ENCODE measurements at regions not wholly inside any gene's neighbourhood (a gene's known extent, or its start where the extent isn't known, plus 50 kb on each side); places are given as distances from the start of the nearest gene placed in this dataset.

DNA sequence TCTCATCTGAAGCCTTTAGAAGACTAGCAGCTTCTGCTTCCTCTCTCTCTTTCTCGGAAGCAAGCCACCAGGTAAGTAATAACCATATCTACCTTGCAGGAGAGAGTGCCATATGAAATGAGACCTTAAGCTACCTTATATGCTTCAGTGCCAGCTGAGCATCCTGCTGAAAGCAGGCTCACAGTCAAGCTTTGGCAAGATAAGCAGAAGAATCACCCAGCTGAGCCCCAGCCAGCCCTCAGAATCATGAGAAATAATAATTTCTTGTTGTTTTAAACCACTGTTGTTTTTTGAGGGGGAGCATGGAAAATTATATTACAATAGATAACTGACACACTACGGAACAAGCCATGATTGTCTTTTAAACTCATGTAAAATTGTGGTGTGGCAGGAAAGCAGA, 514.4 kb downstream of the MBD2 start:
- no peaks in the 10 kb centered on the region for H3K9me3 ChIP-seq (ENCODE audit: low read length)
- no TSS peak for BruUV-seq (replicated peaks)

More for the DNA sequence above, 514.4 kb downstream of the MBD2 start:
- Histone ChIP-seq H3K27me3 (ENCODE audit: control insufficient read depth in 1 of 2, insufficient read depth in 2 of 2, low read length in 2 of 2) (no peaks in the 10 kb centered on the region), H3K4me2 (ENCODE audit: low read depth, low read length) (no peak overlapping the region), H3K4me1 (ENCODE audit: insufficient read depth, low read length) (peaks cover 6% of the 10 kb centered on the region; the same call in 1 of the 2 replicates), H3K79me2 (ENCODE audit: insufficient read depth, low read length) (no peaks in the 10 kb centered on the region), H3K36me3 (replicated peaks in 1 of 2; ENCODE audit: control insufficient read depth in 1 of 2, insufficient read depth in 2 of 2, low read length in 2 of 2) (no peaks in the 10 kb centered on the region), H2AFZ (ENCODE audit: low read length) (no peak overlapping the region), H4K20me1 (ENCODE audit: insufficient read depth, low read length) (no peaks in the 10 kb centered on the region), H3K9ac (ENCODE audit: insufficient read depth, low read depth, low read length) (no peak overlapping the region), H3K27ac (ENCODE audit: extremely low read length, insufficient read depth, low read length) (no peak overlapping the region), H3K4me3 (replicated peaks in 1 of 3; ENCODE audit: insufficient read depth in 1 of 3, low read depth in 2 of 3, low read length in 3 of 3) (no peak overlapping the region)
- intact Hi-C loops (cut with micrococcal nuclease; ENCODE audit: unreplicated experiment): no loop called here
- no peak for DNase-seq (ENCODE audit: low spot score)
- ATAC-seq: no peak
- ChIA-PET CTCF (ENCODE audit: low intra/inter-chr PET ratio, low total read pairs) (no interaction called here), POLR2A (no interaction called here)
- TF ChIP-seq ZNF331 (CRISPR knock-in tag; IDR thresholded peaks at IDR 0.05) (peak; percentile 88), ETV6 (CRISPR knock-in tag; conservative IDR thresholded peaks at IDR 0.05) (no peak), NR2C2 (CRISPR knock-in tag; IDR thresholded peaks at IDR 0.05; ENCODE audit: borderline replicate concordance) (no peak), JUNB (CRISPR knock-in tag; IDR thresholded peaks at IDR 0.05; ENCODE audit: borderline replicate concordance) (no peak)
- TF ChIP-seq, protein P1, sequence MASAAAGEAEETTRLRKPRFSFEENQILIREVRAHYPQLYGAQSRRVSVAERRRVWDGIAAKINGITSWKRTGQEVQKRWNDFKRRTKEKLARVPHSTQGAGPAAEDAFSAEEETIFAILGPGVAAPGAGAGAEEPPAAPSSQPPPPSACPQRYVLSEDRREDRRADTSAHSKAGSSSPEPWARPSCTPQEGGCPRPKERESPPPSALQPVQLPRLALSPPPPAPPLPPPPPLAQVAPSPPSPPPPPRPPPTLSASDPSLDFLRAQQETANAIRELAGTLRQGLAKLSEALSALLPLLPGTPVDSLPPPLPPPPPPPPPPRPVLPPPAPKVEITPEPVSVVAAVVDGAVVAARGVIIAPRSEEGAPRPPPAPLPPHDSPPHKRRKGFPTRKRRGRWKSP (CRISPR knock-in tag; IDR thresholded peaks at IDR 0.05): no peak
- TF ChIP-seq, protein P2, sequence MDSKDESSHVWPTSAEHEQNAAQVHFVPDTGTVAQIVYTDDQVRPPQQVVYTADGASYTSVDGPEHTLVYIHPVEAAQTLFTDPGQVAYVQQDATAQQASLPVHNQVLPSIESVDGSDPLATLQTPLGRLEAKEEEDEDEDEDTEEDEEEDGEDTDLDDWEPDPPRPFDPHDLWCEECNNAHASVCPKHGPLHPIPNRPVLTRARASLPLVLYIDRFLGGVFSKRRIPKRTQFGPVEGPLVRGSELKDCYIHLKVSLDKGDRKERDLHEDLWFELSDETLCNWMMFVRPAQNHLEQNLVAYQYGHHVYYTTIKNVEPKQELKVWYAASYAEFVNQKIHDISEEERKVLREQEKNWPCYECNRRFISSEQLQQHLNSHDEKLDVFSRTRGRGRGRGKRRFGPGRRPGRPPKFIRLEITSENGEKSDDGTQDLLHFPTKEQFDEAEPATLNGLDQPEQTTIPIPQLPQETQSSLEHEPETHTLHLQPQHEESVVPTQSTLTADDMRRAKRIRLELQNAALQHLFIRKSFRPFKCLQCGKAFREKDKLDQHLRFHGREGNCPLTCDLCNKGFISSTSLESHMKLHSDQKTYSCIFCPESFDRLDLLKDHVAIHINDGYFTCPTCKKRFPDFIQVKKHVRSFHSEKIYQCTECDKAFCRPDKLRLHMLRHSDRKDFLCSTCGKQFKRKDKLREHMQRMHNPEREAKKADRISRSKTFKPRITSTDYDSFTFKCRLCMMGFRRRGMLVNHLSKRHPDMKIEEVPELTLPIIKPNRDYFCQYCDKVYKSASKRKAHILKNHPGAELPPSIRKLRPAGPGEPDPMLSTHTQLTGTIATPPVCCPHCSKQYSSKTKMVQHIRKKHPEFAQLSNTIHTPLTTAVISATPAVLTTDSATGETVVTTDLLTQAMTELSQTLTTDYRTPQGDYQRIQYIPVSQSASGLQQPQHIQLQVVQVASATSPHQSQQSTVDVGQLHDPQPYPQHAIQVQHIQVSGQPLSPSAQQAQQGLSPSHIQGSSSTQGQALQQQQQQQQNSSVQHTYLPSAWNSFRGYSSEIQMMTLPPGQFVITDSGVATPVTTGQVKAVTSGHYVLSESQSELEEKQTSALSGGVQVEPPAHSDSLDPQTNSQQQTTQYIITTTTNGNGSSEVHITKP (CRISPR knock-in tag; IDR thresholded peaks at IDR 0.05; ENCODE audit: low read depth): no peak
- TF ChIP-seq, protein P3, sequence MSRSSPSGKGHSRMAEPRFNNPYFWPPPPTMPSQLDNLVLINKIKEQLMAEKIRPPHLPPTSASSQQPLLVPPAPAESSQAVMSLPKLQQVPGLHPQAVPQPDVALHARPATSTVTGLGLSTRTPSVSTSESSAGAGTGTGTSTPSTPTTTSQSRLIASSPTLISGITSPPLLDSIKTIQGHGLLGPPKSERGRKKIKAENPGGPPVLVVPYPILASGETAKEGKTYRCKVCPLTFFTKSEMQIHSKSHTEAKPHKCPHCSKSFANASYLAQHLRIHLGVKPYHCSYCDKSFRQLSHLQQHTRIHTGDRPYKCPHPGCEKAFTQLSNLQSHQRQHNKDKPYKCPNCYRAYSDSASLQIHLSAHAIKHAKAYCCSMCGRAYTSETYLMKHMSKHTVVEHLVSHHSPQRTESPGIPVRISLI (CRISPR knock-in tag; IDR thresholded peaks at IDR 0.05; ENCODE audit: borderline replicate concordance): no peak
- in situ Hi-C loops (cut with HindIII; ENCODE audit: extremely low pct_ligation_motif_present, low pct_unique_long_range_greater_than_20kb): no loop called here
- 7% methylated on average over 2 of the region's 2 CpGs for WGBS (ENCODE audit: low lambda C conversion rate)
- FAIRE-seq: no peak

All from HepG2 (cell line).